Mucosa of descending colon (tissue), 3 donors: ENCODE measurements at regions not wholly inside any gene's neighbourhood (a gene's known extent, or its start where the extent isn't known, plus 50 kb on each side); places are given as distances from the start of the nearest gene placed in this dataset.

Experiments
- ATAC-seq: fragments of 200-7000 bp; cut with Tn5 transposase; one replicate; pipeline ENCODE4 v1.9.1; 2020; ENCODE audit warnings: mild to moderate bottlenecking, moderate library complexity
- DNase-seq, 3 donors: peaks; one replicate each; pipeline ENCODE4 v3.0.0-alpha.2; 2020
- H3K36me3 ChIP-seq: fragments of 200-600 bp; one replicate; pipeline ENCODE4 v1.8.0; 2021; ENCODE audit warnings: low read depth, mild to moderate bottlenecking
- H3K4me1 ChIP-seq: fragments of 200-600 bp; one replicate; pipeline ENCODE4 v1.8.0; 2021; ENCODE audit warnings: low read depth, mild to moderate bottlenecking
- H3K4me3 ChIP-seq: fragments of 200-600 bp; one replicate; pipeline ENCODE4 v1.8.0; 2021; ENCODE audit warnings: mild to moderate bottlenecking
- H3K9me3 ChIP-seq: fragments of 200-600 bp; one replicate; pipeline ENCODE4 v1.8.0; 2021; ENCODE audit warnings: mild to moderate bottlenecking
- CTCF ChIP-seq: fragments of 200-600 bp; IDR thresholded peaks from one replicate; pipeline ENCODE4 v1.8.0; 2022; ENCODE audit warnings: antibody characterized with exemption, mild to moderate bottlenecking
- intact Hi-C, 2 donors: fragments of 100-400 bp; cut with DNase I in 1 of 2; cut with micrococcal nuclease in 1 of 2; formaldehyde crosslinking; loops; one replicate each; pipeline versions ENCODE4 v1.11.0 to v1.11.1; 2022; cut with DNase I, micrococcal nuclease
- donor health status: DM: no; HTN: no; CAD: no; lungs with moderate emphysema.
- donor health status: DM: no; HTN: no; CAD: no.
- donor health status: DM: no; HTN: yes; CAD: no.

GRCh38 chr14:35197015-35197414 is 74.7 kb downstream of the PRORP start:
- Histone ChIP-seq H3K36me3 (no peaks in the 10 kb centered on the region), H3K4me1 (peaks cover 5% of the 10 kb centered on the region), H3K9me3 (no peaks in the 10 kb centered on the region), H3K4me3 (no peak overlapping the region)
- ATAC-seq (peak; percentile 83), DNase-seq (no peak)
- TF ChIP-seq CTCF: no peak
- intact Hi-C loops: no loop called here

- Histone ChIP-seq H3K9me3 (no peaks in the 10 kb centered on the region), H3K36me3 (no peaks in the 10 kb centered on the region), H3K4me1 (peaks cover 5% of the 10 kb centered on the region), H3K4me3 (no peak overlapping the region)
- TF ChIP-seq CTCF: no peak
- intact Hi-C loops: no loop called here
- ATAC-seq (peak; percentile 35), DNase-seq (no peak)
Measured at GRCh38 chr14:35201066-35201465, 78.7 kb downstream of the PRORP start.

GRCh38 chr14:35202195-35202594 is 79.8 kb downstream of the PRORP start:
- ATAC-seq (no peak), DNase-seq (no peak)
- H3K4me3 ChIP-seq: no peak overlapping the region
- peaks cover under 1% of the 10 kb centered on the region for H3K4me1 ChIP-seq
- H3K9me3 ChIP-seq: no peaks in the 10 kb centered on the region
- H3K36me3 ChIP-seq: no peaks in the 10 kb centered on the region
- intact Hi-C loops: no loop called here
- no peak for TF ChIP-seq CTCF

GRCh38 chr14:35205737-35206136 is 83.4 kb downstream of the PRORP start:
- DNase-seq: no peak
- no peak for TF ChIP-seq CTCF
- H3K36me3 ChIP-seq: no peaks in the 10 kb centered on the region
- no peak for ATAC-seq
- H3K4me1 ChIP-seq: no peaks in the 10 kb centered on the region
- H3K4me3 ChIP-seq: no peak overlapping the region
- intact Hi-C loops: no loop called here
- H3K9me3 ChIP-seq: no peaks in the 10 kb centered on the region

- H3K36me3 ChIP-seq: no peaks in the 10 kb centered on the region
- no peak for ATAC-seq
- intact Hi-C loops: no loop called here
- no peak overlapping the region for H3K4me3 ChIP-seq
- DNase-seq: no peak
- H3K9me3 ChIP-seq: no peaks in the 10 kb centered on the region
- no peak for TF ChIP-seq CTCF
- H3K4me1 ChIP-seq: no peaks in the 10 kb centered on the region
Measured at GRCh38 chr14:35211067-35211466, 81.1 kb upstream of the PSMA6 start.

- no peaks in the 10 kb centered on the region for H3K36me3 ChIP-seq
- ATAC-seq (no peak), DNase-seq (no peak)
- no peaks in the 10 kb centered on the region for H3K9me3 ChIP-seq
- TF ChIP-seq CTCF: no peak
- intact Hi-C loops: no loop called here
- H3K4me1 ChIP-seq: no peaks in the 10 kb centered on the region
- no peak overlapping the region for H3K4me3 ChIP-seq
Measured at GRCh38 chr14:35212471-35213142, 79.6 kb upstream of the PSMA6 start.
